NCI-H1105 (cell line): ENCODE measurements at regions not wholly inside any gene's neighbourhood (a gene's known extent, or its start where the extent isn't known, plus 50 kb on each side); places are given as distances from the start of the nearest gene placed in this dataset.
A peak's percentile ranks its signal among the peaks of the same experiment; 100 is the strongest.

Experiments
- DNase-seq: peaks from one replicate; lab custom pipeline; 2025; lab: John Stamatoyannopoulos, UW

DNA sequence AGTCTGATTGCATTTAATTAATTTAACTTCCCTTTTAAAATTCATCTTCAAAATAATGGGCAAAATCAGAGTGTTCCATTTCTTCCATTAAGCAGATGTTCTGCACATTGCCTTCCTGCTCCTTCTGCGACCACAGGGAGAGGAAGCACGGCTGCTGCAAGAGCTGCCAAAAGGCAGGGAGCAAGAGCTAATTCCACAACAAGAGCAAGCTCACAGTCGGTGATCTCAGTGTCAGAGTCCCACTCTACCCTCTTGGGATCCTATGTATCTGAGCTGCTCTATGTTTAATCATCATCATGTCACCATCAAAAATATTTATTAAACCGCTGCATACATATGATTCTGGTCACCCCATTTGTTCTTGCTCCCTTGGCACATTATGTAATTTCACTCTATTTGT is 255.3 kb upstream of the CAMK1G start:
- DNase-seq = no peak

- peak; percentile 13 for DNase-seq
These were observed 248.3 kb upstream of the CAMK1G start for GRCh38 chr1:209335178-209335577.

DNA sequence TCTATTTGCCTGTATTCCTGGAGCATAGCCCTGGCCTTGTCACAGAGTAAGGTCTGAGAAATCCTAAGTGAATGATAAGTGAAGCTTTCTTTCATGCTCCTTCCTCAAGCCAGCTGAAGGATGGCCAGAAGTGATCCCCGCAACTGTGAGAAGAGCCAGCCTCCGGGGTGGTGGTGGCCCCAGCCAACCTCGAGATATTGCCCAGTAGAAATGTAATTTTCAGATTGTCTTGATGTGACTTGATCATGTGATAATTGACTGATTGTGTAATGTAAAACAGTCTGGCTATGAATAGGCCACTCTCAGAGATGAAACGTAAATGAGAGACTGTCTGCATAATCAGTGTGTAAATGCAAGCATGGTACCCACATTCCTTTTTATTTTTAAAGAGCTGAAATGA is 242.4 kb upstream of the CAMK1G start:
- no peak for DNase-seq

DNA sequence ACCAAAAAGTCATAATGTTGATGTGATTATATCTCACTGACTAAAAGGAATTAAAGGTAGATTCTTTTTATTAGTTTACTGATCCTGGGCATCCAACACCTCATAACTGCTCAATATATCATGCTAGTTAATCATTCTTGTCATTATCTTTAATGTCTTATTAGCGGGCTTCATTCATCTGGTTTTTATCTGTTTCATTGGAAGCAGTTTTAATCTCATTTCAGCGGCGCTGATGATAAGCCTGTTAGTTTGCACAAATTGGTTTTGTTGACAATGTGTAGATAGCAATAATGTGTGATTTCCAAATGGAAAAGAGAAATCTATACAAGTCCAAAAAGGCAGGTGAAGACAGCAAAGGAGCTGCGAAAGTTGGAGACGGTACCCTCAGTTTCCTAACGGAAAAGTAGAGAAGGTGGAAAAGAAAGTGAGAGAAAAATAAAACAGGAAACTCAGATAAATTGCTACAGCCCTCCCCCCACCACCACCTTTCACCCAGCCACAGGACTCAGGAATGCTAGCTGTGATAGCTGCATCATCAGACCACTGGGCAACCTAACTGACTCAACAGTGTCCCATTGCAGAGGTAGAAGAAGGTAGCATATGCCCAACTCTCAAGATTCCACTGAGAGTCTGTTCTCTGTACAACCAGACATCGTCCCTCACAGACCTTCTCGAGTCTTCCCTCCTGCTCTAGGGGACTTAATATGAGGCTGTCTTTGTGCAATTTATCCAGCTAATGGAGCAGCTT is 241.7 kb upstream of the CAMK1G start:
- DNase-seq = no peak

DNA sequence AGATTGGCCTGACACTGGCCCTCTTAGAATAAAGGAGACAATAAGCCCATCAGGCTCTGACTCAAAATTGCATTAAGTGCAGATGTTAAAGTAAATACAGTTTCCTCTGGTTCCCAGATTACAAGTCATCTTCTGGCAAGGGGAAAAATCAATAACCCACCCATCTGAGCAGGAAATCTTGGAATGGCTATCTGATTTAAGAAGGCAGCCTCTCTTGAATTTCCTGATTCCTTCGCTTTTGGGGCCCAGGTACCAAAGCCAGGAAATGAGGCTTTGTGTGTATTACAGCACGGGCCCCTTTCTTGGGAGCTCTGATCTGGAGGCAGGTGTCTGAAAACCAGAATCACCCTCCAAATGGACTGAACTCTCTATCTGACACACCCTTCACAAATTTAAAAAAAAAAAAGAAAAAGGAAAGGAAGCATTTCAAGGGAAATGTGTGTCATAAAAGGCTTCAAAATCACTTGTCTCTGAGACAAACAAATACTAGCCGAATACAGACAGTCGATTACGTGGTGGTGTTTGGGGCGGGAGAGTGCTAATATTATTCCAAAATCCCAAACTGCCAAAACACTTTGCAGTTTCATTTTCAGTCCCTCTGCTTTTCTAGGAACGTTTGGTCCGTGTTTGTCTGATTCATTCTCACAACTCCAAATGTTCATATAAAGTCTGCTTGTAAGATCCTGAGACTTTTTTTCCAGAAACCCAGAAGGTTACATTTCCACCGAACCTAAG is 240.9 kb upstream of the CAMK1G start:
- DNase-seq = no peak

DNA sequence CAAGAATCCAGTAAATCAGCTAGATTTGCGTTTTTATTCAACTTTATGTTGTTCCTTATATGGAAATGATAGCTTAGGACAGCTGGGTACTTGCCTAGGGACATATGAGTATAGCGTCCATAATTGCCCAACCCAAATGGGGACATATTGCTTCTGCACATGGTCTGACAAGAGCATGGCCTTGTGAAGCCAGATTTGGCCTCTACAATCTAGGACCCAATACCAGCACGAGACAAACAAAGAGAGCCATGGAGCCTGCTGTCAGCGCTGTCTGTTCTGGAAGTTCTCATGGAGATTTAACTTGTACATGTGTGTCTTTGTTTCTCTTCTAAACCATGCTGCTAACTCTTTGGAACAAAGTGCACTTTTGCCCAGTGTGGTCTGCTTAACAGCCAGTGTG is 240.0 kb upstream of the CAMK1G start:
- no peak for DNase-seq

- DNase-seq = no peak
These were observed 239.4 kb upstream of the CAMK1G start for GRCh38 chr1:209344156-209344555.

GRCh38 chr1:209349363-209350308 is 233.9 kb upstream of the CAMK1G start:
- DNase-seq = no peak

DNA sequence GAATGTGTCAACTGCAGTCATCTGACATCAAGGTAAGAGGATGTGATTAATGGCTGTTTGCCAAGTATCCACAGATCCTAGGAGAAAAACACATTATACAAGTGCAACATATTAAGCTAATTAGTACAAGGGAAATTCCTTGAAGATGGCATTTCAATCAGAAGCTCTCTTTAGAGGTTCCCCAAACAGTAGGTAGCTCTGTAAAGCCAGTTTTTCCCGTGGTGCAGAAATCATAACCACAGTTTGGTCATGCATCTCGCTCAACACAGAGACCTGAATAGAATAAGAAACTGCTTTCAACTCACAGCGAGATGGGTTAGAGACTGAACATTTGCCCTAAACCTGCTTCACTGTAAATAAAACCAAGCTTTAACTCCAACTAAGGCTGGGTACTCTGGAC is 230.5 kb upstream of the CAMK1G start:
- DNase-seq = peak; percentile 1

DNA sequence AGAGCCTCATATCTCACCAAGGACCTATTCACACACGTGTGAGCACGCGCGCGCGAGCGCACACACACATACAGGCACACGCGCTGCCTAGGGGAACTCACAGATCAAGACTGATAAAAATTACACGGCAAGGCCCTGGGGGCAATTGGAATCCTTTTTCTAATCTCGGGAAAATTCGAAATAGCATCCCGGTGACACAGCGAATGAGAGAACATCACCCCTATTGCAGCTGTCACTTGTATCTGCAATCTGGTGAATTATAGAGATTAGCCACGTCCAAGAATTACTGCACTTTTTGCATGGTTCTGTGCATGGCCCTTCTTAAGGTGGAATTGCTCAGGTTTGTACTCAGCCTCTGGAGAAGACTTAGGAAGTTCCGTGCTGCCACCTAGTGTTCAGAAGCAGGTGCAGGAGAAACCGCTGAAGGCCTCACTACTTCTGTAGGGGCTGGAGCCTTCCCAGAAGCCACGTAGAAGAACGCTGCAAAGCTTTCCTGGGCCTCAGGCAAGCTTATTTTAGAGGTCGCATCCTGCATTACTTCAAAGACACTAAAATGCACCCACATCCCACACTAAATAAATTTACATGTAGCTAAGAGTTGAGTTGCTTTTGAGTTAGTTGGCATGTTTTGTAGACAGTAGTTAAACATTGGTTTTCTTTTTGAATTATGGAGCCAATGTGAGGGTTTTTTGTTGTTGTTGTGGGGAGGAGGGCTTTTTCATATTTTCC is 229.2 kb upstream of the CAMK1G start:
- peak; percentile 82 for DNase-seq

- no peak for DNase-seq
These were observed 228.7 kb upstream of the CAMK1G start for GRCh38 chr1:209354840-209355165.

- no peak for DNase-seq
These were observed 228.1 kb upstream of the CAMK1G start for GRCh38 chr1:209355415-209355814.

- no peak for DNase-seq
These were observed 226.5 kb upstream of the CAMK1G start for GRCh38 chr1:209356976-209357377.

DNA sequence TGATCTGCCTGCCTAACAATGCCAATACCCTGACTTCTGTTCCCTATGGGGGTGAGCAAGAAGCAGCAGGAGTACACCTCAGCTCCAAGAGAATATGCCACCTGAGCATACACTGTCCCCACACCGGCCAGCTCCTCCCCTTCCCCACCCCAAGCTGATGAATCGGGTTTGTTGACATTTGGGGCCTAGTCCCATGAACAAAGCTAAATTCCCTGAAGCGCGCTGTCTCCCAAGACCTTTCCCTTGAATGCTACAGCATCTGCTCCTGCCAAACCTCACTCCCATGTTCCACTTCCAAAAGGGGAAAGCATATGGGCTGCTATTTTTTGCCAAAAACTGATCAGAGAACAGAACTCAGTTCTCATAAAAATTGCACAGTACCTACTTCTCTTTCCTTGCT is 220.4 kb upstream of the CAMK1G start:
- DNase-seq = no peak

- DNase-seq = no peak
These were observed 218.8 kb upstream of the CAMK1G start for GRCh38 chr1:209364716-209365115.

- DNase-seq = no peak
These were observed 216.3 kb upstream of the CAMK1G start for GRCh38 chr1:209367061-209367772.

DNA sequence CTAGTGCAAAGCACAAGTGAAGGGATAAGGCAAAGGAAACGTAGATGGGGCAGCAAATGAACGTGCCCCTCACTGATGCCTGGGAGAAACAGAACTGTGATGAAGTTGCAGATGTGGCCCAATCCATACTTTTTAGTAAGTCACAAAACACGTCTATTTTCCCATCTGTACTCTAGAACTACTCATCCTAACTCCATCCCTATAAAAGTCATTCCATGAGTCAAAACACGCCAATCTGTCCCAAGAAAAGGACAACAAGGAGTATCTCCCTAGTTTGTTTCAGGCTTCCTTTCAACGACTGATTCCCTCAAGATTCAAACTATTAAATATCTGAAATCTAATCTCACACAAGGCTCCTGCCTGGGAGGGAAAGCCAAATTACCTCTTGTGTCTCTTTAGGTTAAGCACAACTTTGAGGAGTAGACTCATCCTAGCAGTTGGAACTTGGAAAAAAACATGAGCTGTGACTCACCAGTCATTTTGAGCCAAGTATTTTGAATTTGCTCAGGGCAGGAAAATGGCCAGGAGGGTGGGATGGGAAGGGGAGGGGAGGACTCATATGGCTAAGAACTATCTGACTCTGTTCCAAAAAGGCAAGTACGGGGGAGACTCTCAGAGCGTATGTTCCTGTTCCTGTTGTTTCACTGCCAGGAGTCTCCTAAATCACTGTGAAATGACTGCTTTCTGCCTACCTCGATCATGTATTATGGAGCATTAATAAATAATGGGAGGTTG is 214.5 kb upstream of the CAMK1G start:
- no peak for DNase-seq

GRCh38 chr1:209370241-209370995 is 213.1 kb upstream of the CAMK1G start:
- DNase-seq = no peak

DNA sequence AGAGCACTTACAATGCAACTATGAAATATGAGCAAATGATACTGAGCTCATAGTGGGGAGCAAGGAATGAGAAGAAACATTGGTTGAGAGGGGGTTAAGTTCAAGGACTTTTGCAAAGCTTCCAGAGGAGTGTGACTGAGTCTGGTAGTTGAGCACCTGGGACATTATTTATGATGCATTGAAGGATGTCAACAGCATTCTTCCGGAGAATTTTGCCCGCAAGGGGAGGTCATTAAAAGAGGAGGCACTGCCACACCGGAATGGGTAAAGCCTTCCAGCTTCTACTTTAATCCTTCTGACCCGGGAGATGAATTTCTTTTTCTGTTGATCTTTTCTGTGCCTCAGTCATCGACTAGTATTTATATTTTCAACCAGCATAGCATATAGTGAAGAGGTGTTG is 208.4 kb upstream of the CAMK1G start:
- DNase-seq = no peak
